Transverse colon (tissue), 4 donors: ENCODE measurements at regions not wholly inside any gene's neighbourhood (a gene's known extent, or its start where the extent isn't known, plus 50 kb on each side); places are given as distances from the start of the nearest gene placed in this dataset.

Source experiments
- CTCF ChIP-seq, 5 experiments: fragments of 200-600 bp in 3 of 5; fragments of 450-650 bp in 2 of 5; sonication (generic) in 3 of 5; IDR thresholded peaks; 1 replicate in 2 of 5; 2 replicates in 3 of 5; pipeline ENCODE4 v1.5.1; 2016 to 2017; ENCODE audit warnings: antibody characterized with exemption in 5 of 5, inconsistent platforms in 3 of 5, mild to moderate bottlenecking in 2 of 5, moderate library complexity in 1 of 5
- EP300 ChIP-seq: sonication (generic); formaldehyde crosslinking; IDR thresholded peaks from one replicate; pipeline ENCODE4 v1.6.1; 2017; ENCODE audit warnings: antibody characterized with exemption, low read depth
- POLR2AphosphoS5 ChIP-seq, 3 donors: sonication (generic); formaldehyde crosslinking; IDR thresholded peaks; one replicate each; pipeline ENCODE4 v1.6.1; 2016; ENCODE audit warnings: antibody characterized with exemption in 3 of 3

DNA sequence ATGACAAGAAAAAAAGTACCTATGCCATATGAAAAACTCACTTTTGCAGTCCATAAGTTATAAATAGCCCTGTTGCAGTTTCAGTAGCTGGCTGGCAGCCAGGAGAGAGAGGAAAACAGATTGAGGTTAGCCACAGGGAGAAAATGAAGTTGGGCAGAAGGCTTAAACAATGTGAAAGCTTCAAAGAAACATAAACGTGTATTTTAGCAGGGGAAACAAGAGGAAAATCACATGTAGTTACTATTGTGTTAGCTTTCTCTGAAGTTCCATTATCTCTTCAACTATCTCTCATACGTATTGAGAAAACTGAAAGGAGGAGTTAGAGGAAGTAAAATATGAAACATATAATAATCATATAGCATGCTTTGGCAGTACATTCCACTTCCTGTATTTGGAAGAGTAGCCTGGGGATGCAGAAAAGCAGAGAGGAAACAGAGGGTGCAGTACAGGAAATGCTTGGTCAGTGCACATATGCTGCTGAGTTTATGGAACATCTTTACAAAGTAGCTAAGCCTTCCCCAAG, 1551.1 kb downstream of the EFNB2 start:
- TF ChIP-seq EP300: no peak
- TF ChIP-seq CTCF (IDR thresholded peaks at IDR 0.05): no peak
- TF ChIP-seq POLR2AphosphoS5 (IDR thresholded peaks at IDR 0.05): no peak
